HCT116 (cell line): ENCODE measurements at regions not wholly inside any gene's neighbourhood (a gene's known extent, or its start where the extent isn't known, plus 50 kb on each side); places are given as distances from the start of the nearest gene placed in this dataset.

ENCODE experiments used
- ATAC-seq: fragments of 200-7000 bp; cut with Tn5 transposase; 2 replicates; pipeline ENCODE4 v1.9.1; 2020; ENCODE audit warnings: mild to moderate bottlenecking, moderate library complexity
- BruUV-seq: library from RNA; stranded (reverse); fragments of 400-500 nt; replicated peaks from 2 replicates; lab custom pipeline; 2021; lab: Mats Ljungman, UMichigan
- CTCF ChIA-PET: fragments of 300-600 bp; sonication (Branson Sonifier 250); formaldehyde crosslinking; loops from one replicate; lab custom pipeline; 2021; ENCODE audit warnings: antibody characterized with exemption; lab: Charles Lee
- POLR2A ChIA-PET: fragments of 300-600, 350-600 bp; sonication (Branson Sonifier 250); formaldehyde crosslinking; loops from one replicate; lab custom pipeline; 2021; ENCODE audit warnings: antibody characterized with exemption; lab: Charles Lee
- RAD21 ChIA-PET, 2 experiments: fragments of 300-600 bp; sonication (Branson Sonifier 250); formaldehyde crosslinking; loops; one replicate each; lab custom pipeline; 2023; ENCODE audit warnings: low total read pairs in 2 of 2; ENCODE audit not compliant: uncharacterized antibody in 2 of 2, unreplicated experiment in 2 of 2, low non-redundant PET in 1 of 2; lab: Charles Lee
- DNase-seq: peaks from one replicate; pipeline ENCODE4 v3.0.0-alpha.2; 2010; ENCODE audit warnings: low read depth, low spot score
- H2AFZ ChIP-seq: fragments of 200-600 bp; shearing (Covaris generic), sonication (generic); 2 replicates; pipeline ENCODE4 v1.6.1; 2017; ENCODE audit warnings: low read depth, mixed run types, mixed read lengths, antibody characterized with exemption, low read length; ENCODE audit not compliant: poor library complexity, severe bottlenecking
- H3K27ac ChIP-seq: 2 replicates; pipeline ENCODE4 v1.5.1; 2012; ENCODE audit warnings: low read depth, low read length
- H3K27me3 ChIP-seq: fragments of 200-600 bp; sonication (generic); 2 replicates; pipeline ENCODE4 v1.6.1; 2016; ENCODE audit warnings: mixed run types, low read length, mixed read lengths; ENCODE audit not compliant: insufficient read depth
- H3K36me3 ChIP-seq, 2 experiments: fragments of 200-500 bp in 1 of 2; fragments of 200-600 bp in 1 of 2; sonication (Bioruptor generic) in 1 of 2; sonication (generic) in 1 of 2; 2 replicates each; pipeline versions ENCODE4 v1.5.1 to v1.6.1; 2014 to 2016; ENCODE audit warnings: low read length in 2 of 2, inconsistent platforms in 1 of 2, mixed read lengths in 1 of 2, mixed run types in 1 of 2; ENCODE audit not compliant: insufficient read depth in 2 of 2, control insufficient read depth in 1 of 2
- H3K4me1 ChIP-seq, 2 experiments: fragments of 200-600 bp in 1 of 2; sonication (generic) in 1 of 2; 2 replicates each; pipeline versions ENCODE4 v1.5.1 to v1.6.1; 2012 to 2017; ENCODE audit warnings: low read length in 2 of 2, inconsistent platforms in 1 of 2, mild to moderate bottlenecking in 1 of 2, mixed read lengths in 1 of 2, mixed run types in 1 of 2, moderate library complexity in 1 of 2; ENCODE audit not compliant: insufficient read depth in 2 of 2, control insufficient read depth in 1 of 2
- H3K4me2 ChIP-seq: fragments of 200-600 bp; sonication (generic); 2 replicates; pipeline ENCODE4 v1.6.1; 2017; ENCODE audit warnings: mixed run types, low read length, mixed read lengths
- H3K4me3 ChIP-seq, 2 experiments: fragments of 200-600 bp in 1 of 2; sonication (generic) in 1 of 2; replicated peaks in 1 of 2; 2 replicates each; pipeline ENCODE4 v1.5.1; 2011 to 2016; ENCODE audit warnings: low read length in 2 of 2, control low read depth in 1 of 2, low read depth in 1 of 2, mild to moderate bottlenecking in 1 of 2, mixed read lengths in 1 of 2, mixed run types in 1 of 2
- H3K79me2 ChIP-seq: fragments of 200-600 bp; sonication (generic); 2 replicates; pipeline ENCODE4 v1.6.1; 2017; ENCODE audit warnings: mild to moderate bottlenecking, mixed run types, low read length, moderate library complexity, mixed read lengths; ENCODE audit not compliant: insufficient read depth
- H3K9ac ChIP-seq: fragments of 200-600 bp; sonication (generic); 2 replicates; pipeline ENCODE4 v1.6.1; 2016; ENCODE audit warnings: low read length, mixed read lengths
- H3K9me2 ChIP-seq: fragments of 200-600 bp; sonication (generic), shearing (Covaris generic); 2 replicates; pipeline ENCODE4 v1.6.1; 2017; ENCODE audit warnings: mixed run types, mild to moderate bottlenecking, moderate library complexity; ENCODE audit not compliant: insufficient read depth
- H3K9me3 ChIP-seq, 2 experiments: fragments of 200-500 bp in 1 of 2; fragments of 200-600 bp in 1 of 2; sonication (Bioruptor generic) in 1 of 2; sonication (generic) in 1 of 2; 2 replicates each; pipeline ENCODE4 v1.6.1; 2014 to 2017; ENCODE audit warnings: low read length in 2 of 2, mixed read lengths in 2 of 2, inconsistent platforms in 1 of 2, low read depth in 1 of 2, mild to moderate bottlenecking in 1 of 2, mixed run types in 1 of 2, moderate library complexity in 1 of 2; ENCODE audit not compliant: control insufficient read depth in 1 of 2, insufficient read depth in 1 of 2
- H4K20me1 ChIP-seq: fragments of 200-600 bp; sonication (generic), shearing (Covaris generic); 2 replicates; pipeline ENCODE4 v1.6.1; 2017; ENCODE audit warnings: mixed run types, mild to moderate bottlenecking, moderate library complexity; ENCODE audit not compliant: insufficient read depth
- ATF3 ChIP-seq: IDR thresholded peaks from 2 replicates; pipeline ENCODE4 v1.6.1; 2012
- CEBPB ChIP-seq: IDR thresholded peaks from 2 replicates; pipeline ENCODE4 v1.6.1; 2012; ENCODE audit warnings: low read depth
- EGR1 ChIP-seq: IDR thresholded peaks from 2 replicates; pipeline ENCODE4 v1.6.1; 2012; ENCODE audit warnings: low read depth
- ELF1 ChIP-seq: IDR thresholded peaks from 2 replicates; pipeline ENCODE4 v1.6.1; 2012; ENCODE audit warnings: low read depth, borderline replicate concordance
- EZH2phosphoT487 ChIP-seq: fragments of 200-600 bp; IDR thresholded peaks from 2 replicates; pipeline ENCODE4 v1.6.1; 2018; ENCODE audit warnings: antibody characterized with exemption, borderline replicate concordance
- FOSL1 ChIP-seq: IDR thresholded peaks from 2 replicates; pipeline ENCODE4 v1.6.1; 2012; ENCODE audit warnings: low read depth
- JUND ChIP-seq: IDR thresholded peaks from 2 replicates; pipeline ENCODE4 v1.6.1; 2012
- POLR2A ChIP-seq: IDR thresholded peaks from 2 replicates; pipeline ENCODE4 v1.7.0; 2011; ENCODE audit warnings: borderline replicate concordance; ENCODE audit not compliant: insufficient read depth, insufficient read length; ENCODE audit errors: extremely low read depth
- RAD21 ChIP-seq: IDR thresholded peaks from 2 replicates; pipeline ENCODE4 v1.6.1; 2012; ENCODE audit warnings: low read depth, mild to moderate bottlenecking
- SIN3A ChIP-seq: IDR thresholded peaks from 2 replicates; pipeline ENCODE4 v1.6.1; 2012; ENCODE audit warnings: low read depth
- SP1 ChIP-seq: IDR thresholded peaks from 2 replicates; pipeline ENCODE4 v1.6.1; 2012; ENCODE audit warnings: low read depth
- TCF7L2 ChIP-seq: IDR thresholded peaks from 2 replicates; pipeline ENCODE4 v1.7.0; 2011; ENCODE audit warnings: borderline replicate concordance, inconsistent platforms; ENCODE audit not compliant: insufficient read depth, insufficient read length; ENCODE audit errors: extremely low read depth
- YY1 ChIP-seq: IDR thresholded peaks from 2 replicates; pipeline ENCODE4 v1.6.1; 2011; ENCODE audit warnings: low read length, low read depth, moderate library complexity, mild to moderate bottlenecking; ENCODE audit not compliant: insufficient replicate concordance; ENCODE audit errors: extremely low read depth
- ZFX ChIP-seq: fragments of 450-650 bp; IDR thresholded peaks from 2 replicates; pipeline ENCODE4 v1.6.1; 2017
- ZNF274 ChIP-seq: fragments of 200-500 bp; sonication (Bioruptor generic); IDR thresholded peaks from 2 replicates; pipeline ENCODE4 v1.6.1; 2014; ENCODE audit warnings: mild to moderate bottlenecking, low read depth, low read length, inconsistent platforms
- intact Hi-C: fragments of 100-400 bp; cut with micrococcal nuclease; formaldehyde crosslinking; loops from 2 replicates; pipeline ENCODE4 v1.10.0; 2022
- TF ChIP-seq, protein P1 (sequence below): IDR thresholded peaks from 2 replicates; pipeline ENCODE4 v1.6.1; 2011; ENCODE audit warnings: mild to moderate bottlenecking, low read length, moderate library complexity; ENCODE audit not compliant: insufficient replicate concordance; ENCODE audit errors: extremely low read depth
- TF ChIP-seq, protein P2 (sequence below): IDR thresholded peaks from 2 replicates; pipeline ENCODE4 v1.6.1; 2012; ENCODE audit warnings: low read depth

DNA sequence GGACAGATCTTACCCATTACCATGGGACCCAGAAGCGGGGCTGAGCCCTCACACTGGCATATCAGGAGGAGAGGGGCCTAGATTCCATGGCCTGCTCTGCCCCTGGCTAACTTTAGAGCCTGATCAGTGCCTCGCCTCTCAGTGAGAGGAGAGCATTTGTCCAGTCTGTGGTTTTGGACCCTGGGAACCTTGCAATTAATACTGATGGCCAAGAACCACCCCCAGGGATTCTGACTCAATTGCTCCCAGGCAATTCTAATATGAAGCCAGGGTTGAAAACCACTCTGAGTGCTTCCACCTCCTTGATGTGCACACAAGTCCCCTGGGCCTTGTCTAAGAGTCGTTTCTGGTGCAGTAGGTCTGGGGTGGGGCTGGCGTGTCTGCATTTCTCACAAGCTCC, 67.7 kb downstream of the CALM1 start:
- Histone ChIP-seq H3K4me1 (no peaks in the 10 kb centered on the region), H3K4me2 (no peak overlapping the region), H4K20me1 (no peaks in the 10 kb centered on the region), H3K9me3 (no peaks in the 10 kb centered on the region), H3K79me2 (no peaks in the 10 kb centered on the region), H3K9ac (no peak overlapping the region), H3K27ac (no peak overlapping the region), H3K4me3 (no peak overlapping the region), H2AFZ (no peak overlapping the region), H3K36me3 (no peaks in the 10 kb centered on the region), H3K27me3 (peaks cover 3% of the 10 kb centered on the region; the same call in 1 of the 2 replicates), H3K9me2 (no peaks in the 10 kb centered on the region)
- ChIA-PET CTCF (no interaction called here), RAD21 (no interaction called here), POLR2A (no interaction called here)
- no TSS peak for BruUV-seq
- ATAC-seq, result no peak
- no peak for DNase-seq
- intact Hi-C loops, result no loop called here
- TF ChIP-seq, protein P1, sequence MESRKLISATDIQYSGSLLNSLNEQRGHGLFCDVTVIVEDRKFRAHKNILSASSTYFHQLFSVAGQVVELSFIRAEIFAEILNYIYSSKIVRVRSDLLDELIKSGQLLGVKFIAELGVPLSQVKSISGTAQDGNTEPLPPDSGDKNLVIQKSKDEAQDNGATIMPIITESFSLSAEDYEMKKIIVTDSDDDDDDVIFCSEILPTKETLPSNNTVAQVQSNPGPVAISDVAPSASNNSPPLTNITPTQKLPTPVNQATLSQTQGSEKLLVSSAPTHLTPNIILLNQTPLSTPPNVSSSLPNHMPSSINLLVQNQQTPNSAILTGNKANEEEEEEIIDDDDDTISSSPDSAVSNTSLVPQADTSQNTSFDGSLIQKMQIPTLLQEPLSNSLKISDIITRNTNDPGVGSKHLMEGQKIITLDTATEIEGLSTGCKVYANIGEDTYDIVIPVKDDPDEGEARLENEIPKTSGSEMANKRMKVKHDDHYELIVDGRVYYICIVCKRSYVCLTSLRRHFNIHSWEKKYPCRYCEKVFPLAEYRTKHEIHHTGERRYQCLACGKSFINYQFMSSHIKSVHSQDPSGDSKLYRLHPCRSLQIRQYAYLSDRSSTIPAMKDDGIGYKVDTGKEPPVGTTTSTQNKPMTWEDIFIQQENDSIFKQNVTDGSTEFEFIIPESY, result no peak
- TF ChIP-seq FOSL1, result no peak
- no peak for TF ChIP-seq EGR1
- TF ChIP-seq TCF7L2, result no peak
- TF ChIP-seq ZNF274, result no peak
- TF ChIP-seq SP1, result no peak
- TF ChIP-seq ELF1, result no peak
- TF ChIP-seq, protein P2, sequence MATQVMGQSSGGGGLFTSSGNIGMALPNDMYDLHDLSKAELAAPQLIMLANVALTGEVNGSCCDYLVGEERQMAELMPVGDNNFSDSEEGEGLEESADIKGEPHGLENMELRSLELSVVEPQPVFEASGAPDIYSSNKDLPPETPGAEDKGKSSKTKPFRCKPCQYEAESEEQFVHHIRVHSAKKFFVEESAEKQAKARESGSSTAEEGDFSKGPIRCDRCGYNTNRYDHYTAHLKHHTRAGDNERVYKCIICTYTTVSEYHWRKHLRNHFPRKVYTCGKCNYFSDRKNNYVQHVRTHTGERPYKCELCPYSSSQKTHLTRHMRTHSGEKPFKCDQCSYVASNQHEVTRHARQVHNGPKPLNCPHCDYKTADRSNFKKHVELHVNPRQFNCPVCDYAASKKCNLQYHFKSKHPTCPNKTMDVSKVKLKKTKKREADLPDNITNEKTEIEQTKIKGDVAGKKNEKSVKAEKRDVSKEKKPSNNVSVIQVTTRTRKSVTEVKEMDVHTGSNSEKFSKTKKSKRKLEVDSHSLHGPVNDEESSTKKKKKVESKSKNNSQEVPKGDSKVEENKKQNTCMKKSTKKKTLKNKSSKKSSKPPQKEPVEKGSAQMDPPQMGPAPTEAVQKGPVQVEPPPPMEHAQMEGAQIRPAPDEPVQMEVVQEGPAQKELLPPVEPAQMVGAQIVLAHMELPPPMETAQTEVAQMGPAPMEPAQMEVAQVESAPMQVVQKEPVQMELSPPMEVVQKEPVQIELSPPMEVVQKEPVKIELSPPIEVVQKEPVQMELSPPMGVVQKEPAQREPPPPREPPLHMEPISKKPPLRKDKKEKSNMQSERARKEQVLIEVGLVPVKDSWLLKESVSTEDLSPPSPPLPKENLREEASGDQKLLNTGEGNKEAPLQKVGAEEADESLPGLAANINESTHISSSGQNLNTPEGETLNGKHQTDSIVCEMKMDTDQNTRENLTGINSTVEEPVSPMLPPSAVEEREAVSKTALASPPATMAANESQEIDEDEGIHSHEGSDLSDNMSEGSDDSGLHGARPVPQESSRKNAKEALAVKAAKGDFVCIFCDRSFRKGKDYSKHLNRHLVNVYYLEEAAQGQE, result no peak
- no peak for TF ChIP-seq SIN3A
- TF ChIP-seq CEBPB, result no peak
- no peak for TF ChIP-seq YY1
- TF ChIP-seq EZH2phosphoT487, result no peak
- no peak for TF ChIP-seq ATF3
- TF ChIP-seq RAD21, result no peak
- TF ChIP-seq POLR2A, result no peak
- no peak for TF ChIP-seq ZFX
- TF ChIP-seq JUND, result no peak
